Hepatocyte (in vitro differentiated cells): ENCODE measurements at regions not wholly inside any gene's neighbourhood (a gene's known extent, or its start where the extent isn't known, plus 50 kb on each side); places are given as distances from the start of the nearest gene placed in this dataset.

Source experiments
- DNase-seq: peaks from one replicate; pipeline ENCODE4 v3.0.0-alpha.2; 2016; ENCODE audit warnings: low spot score
- H2AFZ ChIP-seq: fragments of 200-600 bp; sonication (generic); 2 replicates; pipeline ENCODE4 v1.6.0; 2016; ENCODE audit warnings: antibody characterized with exemption, mild to moderate bottlenecking
- H3K27ac ChIP-seq: fragments of 200-600 bp; sonication (generic); 2 replicates; pipeline ENCODE4 v1.5.1; 2016; ENCODE audit warnings: mild to moderate bottlenecking
- H3K27me3 ChIP-seq: fragments of 200-600 bp; sonication (generic); 2 replicates; pipeline ENCODE4 v1.6.1; 2016
- H3K36me3 ChIP-seq: fragments of 200-600 bp; sonication (generic); replicated peaks from 2 replicates; pipeline ENCODE4 v1.5.1; 2016; ENCODE audit warnings: low read depth; ENCODE audit not compliant: insufficient read depth
- H3K4me1 ChIP-seq: fragments of 200-600 bp; sonication (generic); 2 replicates; pipeline ENCODE4 v1.5.1; 2016; ENCODE audit warnings: mild to moderate bottlenecking, moderate library complexity; ENCODE audit not compliant: insufficient read depth
- H3K4me2 ChIP-seq: fragments of 200-600 bp; sonication (generic); 2 replicates; pipeline ENCODE4 v1.6.0; 2016
- H3K4me3 ChIP-seq: fragments of 200-600 bp; sonication (generic); 2 replicates; pipeline ENCODE4 v1.5.1; 2016; ENCODE audit warnings: mild to moderate bottlenecking
- H3K79me2 ChIP-seq: fragments of 200-600 bp; sonication (generic); 2 replicates; pipeline ENCODE4 v1.6.0; 2017; ENCODE audit warnings: mild to moderate bottlenecking
- H3K9me2 ChIP-seq: fragments of 200-600 bp; sonication (generic); replicated peaks from 2 replicates; pipeline ENCODE4 v1.6.0; 2017; ENCODE audit warnings: mild to moderate bottlenecking; ENCODE audit not compliant: insufficient read depth
- H3K9me3 ChIP-seq: fragments of 200-600 bp; sonication (generic); 2 replicates; pipeline ENCODE4 v1.5.1; 2016; ENCODE audit warnings: low read depth, mild to moderate bottlenecking
- H4K20me1 ChIP-seq: fragments of 200-600 bp; sonication (generic); 2 replicates; pipeline ENCODE4 v1.6.0; 2016; ENCODE audit warnings: mild to moderate bottlenecking; ENCODE audit not compliant: insufficient read depth, poor library complexity, severe bottlenecking
- CTCF ChIP-seq: fragments of 200-600 bp; sonication (generic); IDR thresholded peaks from 2 replicates; pipeline ENCODE4 v1.5.1; 2016; ENCODE audit warnings: antibody characterized with exemption, mild to moderate bottlenecking; ENCODE audit not compliant: poor library complexity
- EZH2 ChIP-seq: fragments of 200-600 bp; sonication (generic); IDR thresholded peaks from 2 replicates; pipeline ENCODE4 v1.6.1; 2016; ENCODE audit warnings: antibody characterized with exemption, mild to moderate bottlenecking, borderline replicate concordance
- EZH2phosphoT487 ChIP-seq: fragments of 200-600 bp; sonication (generic); IDR thresholded peaks from one replicate; pipeline ENCODE4 v1.6.1; 2018; ENCODE audit warnings: antibody characterized with exemption, mild to moderate bottlenecking, low read depth, moderate library complexity; ENCODE audit not compliant: unreplicated experiment, severe bottlenecking
- WGBS: methylation state at CpG from one replicate; pipeline ENCODE4 v1.1.6; 2016; ENCODE audit warnings: low lambda C conversion rate; ENCODE audit errors: missing lambda C conversion rate; 5-methylcytosine and 5-hydroxymethylcytosine counted together

GRCh38 chr18:37861981-37862380 is 296.4 kb upstream of the CELF4 start:
- 84% methylated on average over 2 of the region's 2 CpGs for WGBS

GRCh38 chr18:37854396-37854795 is 288.8 kb upstream of the CELF4 start:
- WGBS = 89% methylated on average over 3 of the region's 3 CpGs
- H2AFZ ChIP-seq = no peak overlapping the region
- H4K20me1 ChIP-seq = no peaks in the 10 kb centered on the region
- H3K9me2 ChIP-seq = no peaks in the 10 kb centered on the region
- no peak for DNase-seq
- H3K4me1 ChIP-seq = no peaks in the 10 kb centered on the region
- no peak overlapping the region for H3K4me3 ChIP-seq
- TF ChIP-seq CTCF = no peak
- TF ChIP-seq EZH2phosphoT487 = no peak
- no peak for TF ChIP-seq EZH2
- H3K27me3 ChIP-seq = no peaks in the 10 kb centered on the region
- H3K27ac ChIP-seq = no peak overlapping the region
- no peaks in the 10 kb centered on the region for H3K79me2 ChIP-seq
- no peak overlapping the region for H3K4me2 ChIP-seq
- no peaks in the 10 kb centered on the region for H3K36me3 ChIP-seq
- H3K9me3 ChIP-seq = no peaks in the 10 kb centered on the region

More at GRCh38 chr18:37861981-37862380, 296.4 kb upstream of the CELF4 start:
- H3K27ac ChIP-seq = no peak overlapping the region
- H3K4me3 ChIP-seq = no peak overlapping the region
- TF ChIP-seq CTCF (no peak), EZH2 (no peak), EZH2phosphoT487 (no peak)
- H3K4me1 ChIP-seq = no peaks in the 10 kb centered on the region
- DNase-seq = no peak
- H3K9me3 ChIP-seq = no peaks in the 10 kb centered on the region
- no peaks in the 10 kb centered on the region for H3K9me2 ChIP-seq
- no peak overlapping the region for H2AFZ ChIP-seq
- H3K27me3 ChIP-seq = no peaks in the 10 kb centered on the region
- H4K20me1 ChIP-seq = no peaks in the 10 kb centered on the region
- no peaks in the 10 kb centered on the region for H3K36me3 ChIP-seq
- H3K4me2 ChIP-seq = no peak overlapping the region
- H3K79me2 ChIP-seq = no peaks in the 10 kb centered on the region

GRCh38 chr18:37853706-37854105 is 288.1 kb upstream of the CELF4 start:
- H3K79me2 ChIP-seq = no peaks in the 10 kb centered on the region
- no peaks in the 10 kb centered on the region for H4K20me1 ChIP-seq
- H3K9me2 ChIP-seq = no peaks in the 10 kb centered on the region
- 64% methylated on average over 3 of the region's 3 CpGs for WGBS
- no peak overlapping the region for H3K4me3 ChIP-seq
- TF ChIP-seq EZH2phosphoT487 (no peak), CTCF (no peak), EZH2 (no peak)
- H3K9me3 ChIP-seq = no peaks in the 10 kb centered on the region
- H2AFZ ChIP-seq = no peak overlapping the region
- H3K27ac ChIP-seq = no peak overlapping the region
- no peaks in the 10 kb centered on the region for H3K36me3 ChIP-seq
- H3K4me1 ChIP-seq = no peaks in the 10 kb centered on the region
- no peaks in the 10 kb centered on the region for H3K27me3 ChIP-seq
- DNase-seq = no peak
- H3K4me2 ChIP-seq = no peak overlapping the region

GRCh38 chr18:37852464-37852863 is 286.9 kb upstream of the CELF4 start:
- Histone ChIP-seq H2AFZ (no peak overlapping the region), H3K79me2 (no peaks in the 10 kb centered on the region), H3K27me3 (no peaks in the 10 kb centered on the region), H4K20me1 (no peaks in the 10 kb centered on the region), H3K4me3 (no peak overlapping the region), H3K4me2 (no peak overlapping the region), H3K4me1 (no peaks in the 10 kb centered on the region), H3K27ac (no peak overlapping the region), H3K9me2 (no peaks in the 10 kb centered on the region), H3K9me3 (no peaks in the 10 kb centered on the region), H3K36me3 (no peaks in the 10 kb centered on the region)
- TF ChIP-seq EZH2 (no peak), EZH2phosphoT487 (no peak), CTCF (no peak)
- DNase-seq = no peak
- WGBS = 91% methylated on average over 4 of the region's 4 CpGs
